GM12892 (cell line): ENCODE measurements at regions not wholly inside any gene's neighbourhood (a gene's known extent, or its start where the extent isn't known, plus 50 kb on each side); places are given as distances from the start of the nearest gene placed in this dataset.

Experiments
- POLR2A ChIP-seq: IDR thresholded peaks from 2 replicates; pipeline ENCODE4 v1.6.1; 2011; ENCODE audit warnings: low read depth, low read length, control low read depth
- POLR2AphosphoS5 ChIP-seq: IDR thresholded peaks from 2 replicates; pipeline ENCODE4 v1.6.1; 2011; ENCODE audit warnings: low read depth, low read length, control low read depth
- TAF1 ChIP-seq: IDR thresholded peaks from 2 replicates; pipeline ENCODE4 v1.6.1; 2011; ENCODE audit warnings: low read depth, mild to moderate bottlenecking, control low read depth, low read length, borderline replicate concordance

GRCh38 chr9:31272456-31273295 lies 1111.8 kb upstream of the ACO1 start:
- TF ChIP-seq POLR2AphosphoS5 = no peak
- TF ChIP-seq POLR2A = no peak
- TF ChIP-seq TAF1 = no peak
